Hematopoietic multipotent progenitor cell treated with erythropoietin and hydrocortisone succinate and interleukin-3 and kit ligand, for 8 days (in vitro differentiated cells): ENCODE measurements at regions not wholly inside any gene's neighbourhood (a gene's known extent, or its start where the extent isn't known, plus 50 kb on each side); places are given as distances from the start of the nearest gene placed in this dataset.

ENCODE experiments used
- DNase-seq: peaks from one replicate; pipeline ENCODE4 v3.0.0-alpha.2; 2015

DNA sequence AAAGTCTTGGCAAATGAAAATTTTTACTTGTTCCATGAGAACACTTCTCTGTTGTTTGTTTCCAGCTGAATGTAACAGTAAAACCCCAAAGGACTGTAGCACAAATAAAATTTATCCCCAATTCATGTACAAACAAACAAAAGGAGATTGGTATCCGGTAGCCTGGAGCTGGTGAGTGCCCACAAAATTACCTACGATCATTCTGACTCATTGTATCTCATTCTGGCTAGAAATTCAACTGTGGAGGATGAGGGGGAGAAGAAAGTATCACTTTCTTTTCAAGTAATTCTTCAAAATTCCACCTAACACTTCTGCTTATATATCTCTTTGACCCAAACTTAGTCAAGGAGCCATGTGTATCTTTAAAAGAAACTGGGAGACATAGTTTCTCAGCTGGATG is 268.5 kb downstream of the ALG10B start:
- DNase-seq = no peak

DNA sequence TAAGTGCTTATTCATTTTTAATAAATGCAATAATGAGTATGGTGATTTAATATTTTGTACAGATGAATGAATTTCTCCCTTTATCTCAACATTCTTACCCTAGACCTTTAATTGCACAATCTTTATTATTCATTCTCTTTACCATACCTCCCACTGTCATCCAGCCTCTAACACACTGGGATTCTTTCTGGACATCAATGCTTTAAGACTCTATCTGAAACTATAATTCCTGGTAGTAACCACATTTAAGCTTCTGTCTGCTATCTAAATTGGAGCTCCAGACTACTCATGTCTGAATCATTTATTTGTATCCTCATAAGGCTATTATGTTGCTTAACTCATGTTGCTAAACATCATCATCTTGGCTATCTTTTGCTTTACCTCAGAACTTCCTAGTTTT is 270.2 kb downstream of the ALG10B start:
- DNase-seq = no peak

GRCh38 chr12:38587594-38587993 is 271.0 kb downstream of the ALG10B start:
- DNase-seq = no peak

DNA sequence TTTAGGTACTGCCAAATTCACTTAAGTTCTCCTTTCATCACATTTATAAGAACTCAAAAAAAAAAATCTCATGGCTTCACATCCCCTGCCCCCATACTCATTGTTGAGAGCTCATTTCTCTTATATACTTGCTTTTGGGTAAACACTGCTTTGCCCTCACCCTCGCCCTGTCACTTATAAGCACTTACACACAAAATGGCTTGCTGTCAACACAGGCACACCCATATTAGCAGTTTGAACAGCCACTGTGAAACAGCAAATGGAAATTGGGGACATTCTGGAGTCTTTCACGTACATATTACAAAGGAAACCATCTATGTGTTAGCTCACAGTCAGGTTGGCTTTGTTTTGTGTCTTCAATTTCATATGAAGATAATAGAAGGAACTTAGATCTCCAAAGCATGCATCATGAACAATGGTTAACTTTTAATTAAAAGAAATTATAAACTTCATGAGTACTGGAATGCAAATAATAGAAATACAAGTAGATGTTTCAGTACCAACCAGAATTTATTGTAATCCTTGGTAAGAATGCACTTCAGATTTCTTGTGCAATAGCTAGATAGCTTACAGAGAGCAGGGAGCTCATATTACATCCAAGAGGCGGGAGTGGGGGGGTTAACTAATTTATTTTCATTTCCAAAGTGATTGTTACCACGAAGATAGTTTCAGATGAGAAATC is 272.2 kb downstream of the ALG10B start:
- DNase-seq = no peak

- DNase-seq = no peak
These were observed 272.7 kb downstream of the ALG10B start for GRCh38 chr12:38589306-38589632.

DNA sequence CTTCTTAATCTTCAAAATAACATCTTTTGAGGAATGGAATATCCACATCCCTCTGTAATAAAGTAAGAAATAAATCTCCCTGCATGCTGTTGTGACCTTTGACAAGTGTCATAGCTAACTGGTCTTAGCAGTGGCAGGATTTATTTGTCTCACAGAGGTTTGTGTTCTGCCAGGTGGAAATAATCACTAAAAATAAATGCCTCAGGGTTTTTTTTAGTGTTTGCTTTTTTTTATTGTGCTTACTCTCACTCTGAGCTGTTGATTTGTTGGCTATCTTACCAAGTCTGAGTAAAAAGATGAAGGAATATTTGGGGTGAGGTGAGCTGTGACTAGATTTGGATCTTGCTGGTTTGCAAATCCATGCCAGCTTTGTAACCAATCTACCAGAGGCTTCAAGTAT is 285.4 kb downstream of the ALG10B start:
- DNase-seq = no peak
